GM12864 (cell line): ENCODE measurements at regions not wholly inside any gene's neighbourhood (a gene's known extent, or its start where the extent isn't known, plus 50 kb on each side); places are given as distances from the start of the nearest gene placed in this dataset.

Experiments
- DNase-seq: peaks from one replicate; pipeline ENCODE4 v3.0.0-alpha.2; 2011; ENCODE audit warnings: low read depth
- H3K4me3 ChIP-seq: 2 replicates; pipeline ENCODE4 v1.5.1; 2011; ENCODE audit warnings: mild to moderate bottlenecking, low read depth, low read length, control low read depth
- CTCF ChIP-seq: IDR thresholded peaks from 2 replicates; pipeline ENCODE4 v1.5.1; 2011; ENCODE audit warnings: low read depth, mild to moderate bottlenecking, moderate library complexity, low read length, control low read depth, inconsistent platforms; ENCODE audit errors: missing control alignments

DNA sequence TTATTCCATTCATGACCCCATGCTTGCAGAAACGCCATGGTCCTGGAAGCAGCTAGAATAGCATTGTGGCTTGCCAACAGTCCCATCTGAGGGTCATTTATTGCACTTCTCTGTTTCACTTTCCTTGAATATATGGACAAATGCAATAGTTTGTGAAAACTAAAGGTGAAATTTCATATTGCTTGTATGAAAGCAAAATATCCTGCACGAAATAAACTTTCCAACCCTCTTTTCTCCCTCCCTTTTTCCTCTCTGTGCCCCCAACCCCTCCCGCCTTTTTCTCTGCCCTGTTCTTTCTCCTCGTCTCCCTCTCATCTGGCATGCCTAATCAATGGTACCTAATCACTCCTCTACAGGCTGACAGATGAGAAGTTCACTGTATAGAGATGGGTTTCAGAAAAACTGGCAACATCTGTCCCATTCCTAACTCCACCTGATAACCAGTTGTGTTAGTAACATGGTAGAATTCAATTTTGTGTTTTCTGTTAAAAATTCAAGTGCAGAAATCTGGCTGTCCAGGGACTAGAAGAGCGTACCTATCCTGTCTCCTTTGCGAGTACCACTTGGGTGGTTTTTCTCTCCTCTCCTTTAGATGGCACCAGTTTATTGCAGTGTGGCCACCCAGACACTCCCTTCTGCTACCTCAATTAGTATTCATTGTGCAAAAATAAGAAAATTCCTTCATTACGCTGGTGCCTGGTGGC lies 198.6 kb downstream of the FOXA2 start:
- H3K4me3 ChIP-seq = no peak overlapping the region
- no peak for DNase-seq
- TF ChIP-seq CTCF = no peak

- no peak for TF ChIP-seq CTCF
- no peak overlapping the region for H3K4me3 ChIP-seq
- no peak for DNase-seq
Measured at GRCh38 chr20:22384978-22385377, 199.4 kb downstream of the FOXA2 start.

DNA sequence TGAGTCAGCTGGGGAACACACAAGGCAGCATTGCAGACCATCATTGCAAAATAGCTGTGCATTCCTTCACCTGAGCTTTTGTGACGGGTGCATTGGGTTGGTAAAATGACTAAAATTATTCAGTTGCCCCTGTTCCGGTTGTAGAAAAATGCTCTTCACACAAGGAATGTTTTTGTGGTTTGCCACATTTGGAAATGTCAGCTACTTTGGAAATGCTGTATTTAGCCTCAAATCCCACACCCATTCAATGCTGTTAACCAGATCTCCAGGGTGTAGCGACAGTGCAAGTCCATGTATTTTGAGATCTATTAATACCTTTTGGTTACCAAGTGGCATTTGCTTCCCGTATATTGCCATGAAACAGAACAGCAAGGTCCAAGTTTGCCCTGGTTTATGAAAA lies 201.2 kb downstream of the FOXA2 start:
- DNase-seq = no peak
- H3K4me3 ChIP-seq = no peak overlapping the region
- TF ChIP-seq CTCF = no peak

DNA sequence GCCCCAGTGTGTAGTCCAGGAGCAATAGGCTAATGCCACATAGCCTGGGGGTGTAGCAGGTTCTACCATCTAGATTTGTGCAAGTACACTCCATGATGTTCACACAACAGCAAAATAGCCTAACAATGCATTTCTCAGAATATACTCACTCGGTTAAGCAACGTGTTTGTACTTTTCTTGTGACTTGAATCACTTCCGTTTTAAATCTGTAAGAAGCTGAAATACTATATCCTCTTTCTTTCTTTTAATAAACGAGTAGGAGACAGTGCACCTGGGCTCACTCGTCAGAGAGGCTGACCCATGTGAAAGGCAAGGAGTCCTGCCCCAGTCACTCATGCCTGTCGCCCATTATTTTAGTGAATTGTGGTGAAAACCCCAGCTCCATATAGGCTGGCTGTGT lies 201.6 kb downstream of the FOXA2 start:
- H3K4me3 ChIP-seq = no peak overlapping the region
- DNase-seq = no peak

DNA sequence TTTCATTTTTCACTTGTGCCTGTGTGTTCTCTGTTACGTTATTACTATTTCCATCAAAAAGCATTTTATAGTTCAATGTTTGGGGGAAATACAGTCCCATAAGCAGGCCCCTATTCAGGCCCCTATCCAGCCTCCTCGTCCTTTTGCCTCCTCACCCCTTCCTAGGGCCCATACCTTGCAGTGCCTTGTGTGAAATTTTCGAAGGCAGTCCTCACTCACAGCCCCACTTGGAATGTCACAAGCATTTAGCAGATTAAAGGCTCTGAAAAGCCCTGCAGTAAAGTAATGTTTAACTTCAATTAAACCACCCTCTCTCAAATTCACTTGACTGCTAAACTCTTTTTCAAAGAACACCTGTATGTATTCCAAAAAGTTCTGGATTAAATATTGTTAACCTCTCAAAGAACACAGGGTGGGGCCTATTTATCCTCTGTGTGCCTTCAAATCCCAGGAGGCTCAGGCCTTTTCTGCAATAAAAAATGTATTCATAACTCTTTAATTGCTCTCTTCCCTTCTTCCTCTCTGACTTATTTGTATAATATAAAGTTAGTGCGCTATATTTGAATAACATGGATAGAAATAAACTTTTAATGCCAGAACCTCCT lies 202.5 kb downstream of the FOXA2 start:
- no peak overlapping the region for H3K4me3 ChIP-seq
- DNase-seq = no peak
- TF ChIP-seq CTCF = no peak

More for the DNA sequence above, 201.6 kb downstream of the FOXA2 start:
- no peak for TF ChIP-seq CTCF

- no peak for TF ChIP-seq CTCF
- no peak for DNase-seq
- no peak overlapping the region for H3K4me3 ChIP-seq
Measured at GRCh38 chr20:22379472-22379871, 204.9 kb downstream of the FOXA2 start.
